CD4-positive, alpha-beta T cell treated with Interleukin-12 subunit alpha and Interleukin-12 subunit beta, for 1 hour (primary cell): ENCODE measurements at regions not wholly inside any gene's neighbourhood (a gene's known extent, or its start where the extent isn't known, plus 50 kb on each side); places are given as distances from the start of the nearest gene placed in this dataset.
"Not testable (repeated sequence)": the region's sequence is repeated elsewhere in the genome, so short reads cannot be mapped to it uniquely, and the experiment has no call there.

ENCODE experiments used
- DNase-seq: peaks from one replicate; pipeline ENCODE4 v3.0.0-alpha.2; 2020

DNA sequence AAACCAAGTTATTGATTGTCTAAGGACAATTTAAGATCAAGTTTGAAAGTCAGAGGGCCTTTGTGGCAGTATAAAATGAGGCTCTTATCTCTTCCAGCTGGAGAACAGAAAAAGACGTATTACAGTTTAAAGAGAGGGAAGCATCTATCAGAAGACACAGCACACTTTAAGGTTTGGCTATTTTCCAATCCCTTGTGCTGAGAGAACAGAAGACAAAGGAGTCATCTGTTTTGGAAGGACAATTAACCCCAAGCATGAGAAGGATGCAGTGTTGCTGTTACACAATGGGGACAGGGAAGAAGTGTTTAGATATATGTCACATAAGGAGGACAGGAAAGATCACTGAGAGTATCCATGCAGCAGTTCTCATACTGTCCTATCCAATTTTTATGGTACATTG, 1224.2 kb upstream of the SORCS1 start:
- no peak for DNase-seq

DNA sequence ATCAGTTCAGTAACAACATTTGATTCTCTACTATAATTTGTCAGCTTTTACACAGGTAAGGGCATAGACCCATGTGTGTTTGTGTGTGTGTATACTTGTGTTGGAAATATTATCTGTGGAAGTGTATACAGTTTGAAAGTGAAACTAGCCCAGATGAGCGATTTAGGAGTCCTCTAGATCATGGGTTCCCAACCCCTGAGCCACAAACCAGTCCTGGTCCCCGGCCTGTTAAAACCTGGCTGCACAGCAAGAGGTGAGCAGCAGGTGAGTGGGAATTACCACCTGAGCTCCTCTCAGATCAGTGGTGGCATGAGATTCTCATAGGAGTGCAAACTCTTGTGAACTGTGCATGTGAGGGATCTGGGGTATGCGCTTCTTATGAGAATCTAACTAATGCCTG, 1221.5 kb upstream of the SORCS1 start:
- DNase-seq, result no peak

DNA sequence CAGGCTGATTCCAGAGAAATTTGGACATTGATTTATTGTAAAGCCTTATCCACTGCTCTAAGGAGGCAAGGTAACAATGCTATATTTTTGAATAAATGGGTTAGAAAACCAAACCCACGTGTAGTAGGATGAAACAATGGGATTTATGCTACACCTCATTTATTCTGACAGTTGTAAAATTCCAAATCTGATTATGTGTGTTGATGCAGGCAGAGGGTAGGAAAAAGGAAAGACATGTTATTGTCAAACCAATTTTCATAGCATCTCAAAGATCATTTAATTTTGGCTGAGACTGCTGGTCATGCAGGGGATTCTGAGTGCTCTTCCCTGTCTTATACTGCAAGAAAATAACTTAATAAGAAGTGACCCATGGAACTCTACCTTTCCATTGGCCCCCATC, 1219.9 kb upstream of the SORCS1 start:
- no peak for DNase-seq

DNA sequence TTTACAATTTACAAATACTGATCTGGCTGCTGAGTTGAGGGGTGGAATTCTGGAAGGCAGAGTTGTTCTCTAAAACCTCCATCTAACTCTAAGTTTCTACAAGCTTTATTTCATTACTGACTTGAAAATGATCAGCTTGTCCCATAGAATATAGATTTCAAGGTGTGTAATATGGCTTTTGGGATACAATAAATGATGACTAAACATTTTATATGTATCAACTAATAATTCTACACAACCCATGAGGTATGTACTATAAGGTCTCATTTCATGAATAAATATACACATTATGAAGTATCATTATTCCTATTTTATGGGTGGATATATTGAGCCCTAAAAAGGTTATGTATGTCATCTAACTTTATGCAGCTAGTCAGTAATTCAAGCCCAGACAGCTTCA, 1214.3 kb upstream of the SORCS1 start:
- no peak for DNase-seq

DNA sequence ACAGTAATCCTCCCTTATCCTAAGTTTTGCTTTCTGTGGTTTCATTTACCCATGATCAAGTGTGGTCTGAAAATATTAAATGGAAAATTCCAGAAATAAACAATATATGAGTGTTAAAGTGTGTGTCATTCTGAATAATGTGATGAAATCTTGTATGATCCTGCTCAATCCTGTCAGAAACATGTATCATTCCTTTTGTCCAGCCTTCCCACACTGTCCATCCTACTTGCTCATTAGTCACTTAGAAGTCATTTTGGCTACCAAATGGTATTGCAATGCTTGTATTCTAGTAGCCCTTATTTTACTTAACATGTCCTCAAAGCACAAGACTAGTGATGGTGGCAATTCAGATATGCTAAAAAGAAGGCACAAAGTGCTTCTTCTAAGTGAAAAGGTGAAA, 1211.2 kb upstream of the SORCS1 start:
- DNase-seq, result no peak

DNA sequence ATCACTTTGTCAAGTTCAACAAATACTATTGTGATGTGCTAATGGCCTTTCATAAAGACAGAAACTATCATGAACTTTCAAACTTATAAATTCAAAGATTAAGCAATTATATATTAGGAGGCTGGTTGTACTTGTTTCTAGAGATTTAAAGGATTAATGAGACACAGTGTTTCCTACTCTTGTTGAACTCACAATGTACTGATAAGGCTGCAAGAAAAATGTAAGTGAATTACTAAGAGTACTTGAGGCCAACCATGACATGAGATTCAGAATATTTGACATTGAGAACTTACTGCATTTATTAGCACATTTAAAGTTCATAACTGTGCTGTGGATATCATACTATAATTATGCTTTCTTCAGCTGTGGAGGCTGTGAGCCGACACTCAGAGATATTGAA, 1210.5 kb upstream of the SORCS1 start:
- DNase-seq, result no peak

DNA sequence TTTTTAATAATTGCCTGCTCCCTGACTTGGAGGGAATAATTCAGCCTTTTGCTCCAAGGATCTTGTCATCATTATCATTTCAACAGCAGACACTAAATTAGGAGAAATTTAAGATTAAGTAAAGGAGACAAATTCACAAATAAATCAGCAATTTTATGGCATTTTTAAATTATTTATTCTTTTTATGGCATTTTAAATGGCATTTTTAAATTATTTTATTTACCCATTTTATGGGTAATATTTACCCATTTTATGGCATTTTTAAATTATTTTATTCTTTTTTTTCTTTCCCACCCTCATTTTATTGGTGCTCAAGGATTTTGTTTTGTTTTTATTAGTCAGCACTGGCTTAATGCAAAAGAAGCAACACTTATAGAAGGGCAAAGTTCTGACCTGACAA, 1201.0 kb upstream of the SORCS1 start:
- no peak for DNase-seq

DNA sequence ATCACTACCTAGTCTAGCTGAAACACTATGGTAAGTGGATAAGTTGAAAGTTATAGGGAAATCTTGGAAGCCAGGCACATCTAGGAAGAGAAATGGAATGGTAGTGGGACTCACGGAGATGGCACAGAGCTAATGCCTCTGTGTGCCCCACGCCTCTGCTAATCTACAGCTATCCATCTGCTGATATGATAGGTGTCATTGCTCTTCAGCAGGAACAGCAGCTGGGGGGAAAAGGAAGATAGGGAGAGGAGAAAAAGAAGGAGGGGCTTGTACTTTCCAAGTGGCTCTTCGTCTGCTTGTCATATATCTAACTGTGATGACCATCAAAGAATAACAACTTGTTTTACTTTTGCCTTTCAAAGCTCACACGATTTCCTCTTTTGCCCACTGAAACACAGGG, 1199.1 kb upstream of the SORCS1 start:
- no peak for DNase-seq

DNA sequence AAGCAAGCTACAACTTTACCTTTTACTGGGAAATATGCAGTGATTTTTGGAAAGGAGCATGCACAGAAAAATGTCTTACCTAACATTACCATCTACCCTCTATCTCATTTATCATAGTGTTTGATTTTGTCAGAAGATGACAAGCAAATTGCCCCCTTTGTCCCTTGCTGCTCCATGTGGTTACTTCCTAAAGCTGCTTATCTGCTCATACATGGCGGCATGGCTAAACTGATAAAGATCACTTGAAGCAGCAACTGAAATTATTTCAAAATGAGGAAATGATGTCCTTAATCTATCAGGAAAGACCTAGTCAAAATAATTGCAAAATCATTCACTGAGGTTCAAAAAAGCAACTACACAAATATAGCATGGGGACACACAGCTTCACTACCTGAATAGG, 1198.5 kb upstream of the SORCS1 start:
- no peak for DNase-seq

DNA sequence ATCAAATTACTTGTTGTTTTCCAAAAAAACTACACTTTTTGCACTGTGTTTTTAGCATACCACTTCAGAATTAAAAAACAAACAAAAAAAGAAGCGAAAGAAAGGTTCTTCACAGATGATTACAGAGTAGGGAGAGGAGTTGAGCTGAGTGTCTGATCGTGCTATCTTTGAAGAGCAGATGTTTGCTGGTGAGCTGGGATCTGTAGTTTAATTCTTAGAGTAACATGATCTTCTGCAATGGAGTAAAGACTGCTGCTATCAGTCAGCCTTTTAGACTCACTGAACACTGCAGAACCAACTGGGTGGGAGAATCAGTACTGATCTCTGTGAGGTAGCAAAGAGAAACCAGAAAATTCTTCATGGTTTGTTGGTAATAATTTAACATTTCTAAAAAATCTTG, 1197.8 kb upstream of the SORCS1 start:
- no peak for DNase-seq

DNA sequence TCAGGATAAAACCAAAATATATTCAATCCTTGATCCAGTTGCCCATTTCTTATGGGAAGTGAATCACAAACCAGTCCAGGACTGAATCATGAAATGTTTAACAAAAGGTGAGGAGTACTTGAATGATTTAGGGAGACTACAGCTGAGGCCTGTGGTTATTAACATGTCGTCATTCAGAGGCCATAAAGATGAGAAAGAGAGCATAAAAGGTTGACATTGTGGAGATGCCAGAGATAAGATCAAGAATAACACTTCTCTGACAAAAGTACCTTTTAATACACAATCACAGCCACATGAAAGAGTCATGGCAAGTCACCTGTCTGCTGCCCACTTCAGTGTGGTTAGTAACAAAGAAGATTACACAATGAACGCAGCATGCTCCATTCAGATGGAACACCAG, 1195.7 kb upstream of the SORCS1 start:
- DNase-seq, result no peak

DNA sequence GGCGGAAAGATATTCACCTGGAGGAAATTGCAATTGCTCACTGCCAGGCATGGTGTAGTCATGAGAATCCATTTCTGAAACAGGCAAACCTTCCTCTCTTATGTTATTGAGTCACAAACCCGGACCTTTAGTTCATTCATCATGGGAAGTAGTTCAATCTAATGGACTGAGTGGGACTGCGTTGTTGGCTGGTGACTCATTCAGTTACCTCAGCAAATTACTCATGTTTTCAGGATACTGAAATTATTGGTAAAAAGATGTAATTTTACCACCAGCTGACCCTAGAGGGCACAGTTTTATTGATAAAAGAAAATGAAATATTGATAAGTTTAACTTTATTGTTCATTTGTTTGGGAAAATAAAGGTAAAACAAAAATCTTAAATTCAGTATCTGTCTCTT, 1194.4 kb upstream of the SORCS1 start:
- no peak for DNase-seq

DNA sequence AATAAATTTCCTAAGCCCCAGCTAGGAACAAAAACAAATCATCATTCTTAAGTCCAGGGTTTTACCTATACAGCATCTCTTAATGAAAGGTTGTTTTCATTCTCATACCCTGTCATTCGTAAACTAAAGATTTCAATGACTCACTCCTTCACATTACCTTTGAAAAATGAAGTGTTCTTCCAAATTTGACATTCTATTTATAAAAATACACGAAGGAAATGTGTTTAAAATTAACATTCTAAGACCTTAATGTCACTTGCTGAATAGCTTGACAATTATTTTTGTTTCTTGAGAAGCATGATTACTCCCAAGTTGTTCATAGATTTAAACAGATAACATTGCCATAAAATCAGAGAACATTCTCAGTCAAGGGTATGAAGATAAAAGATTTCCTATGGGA, 1188.3 kb upstream of the SORCS1 start:
- no peak for DNase-seq

DNA sequence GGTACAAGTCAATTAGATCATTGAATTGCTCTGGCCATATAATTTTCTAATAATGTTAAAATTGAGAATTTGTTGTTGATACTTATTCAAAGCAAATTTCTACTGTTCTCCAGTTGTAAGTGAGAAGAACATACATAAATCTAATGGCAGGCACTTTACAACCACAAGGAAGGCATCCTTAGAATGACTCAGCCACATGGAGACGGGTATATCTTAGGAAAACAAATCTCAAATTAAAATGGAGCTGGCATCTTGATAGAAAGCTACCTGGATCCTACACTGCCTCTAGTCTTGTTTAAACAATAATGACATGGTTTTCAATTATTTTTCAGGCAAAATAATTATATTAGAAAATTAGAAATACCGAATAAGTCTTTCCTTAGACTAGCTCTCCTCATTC, 1183.7 kb upstream of the SORCS1 start:
- DNase-seq, result no peak

DNA sequence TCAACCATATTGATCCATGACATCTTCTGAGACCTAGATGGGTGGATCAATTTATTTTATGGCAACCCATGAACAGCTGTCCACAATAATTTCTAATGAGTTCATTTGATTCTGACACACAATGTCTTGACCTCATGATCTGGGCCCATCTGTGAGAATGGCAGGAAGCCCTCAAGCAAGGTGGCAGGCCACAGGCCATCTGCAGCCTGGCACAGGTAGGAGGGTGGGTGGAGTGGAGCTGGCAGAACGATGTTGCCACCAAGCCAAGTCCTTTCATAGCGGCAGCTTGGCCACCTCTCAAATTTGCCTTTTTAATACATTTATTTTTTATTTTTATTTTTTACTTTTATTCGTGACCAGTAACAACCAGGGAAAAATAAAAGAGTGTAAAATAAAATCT, 1181.6 kb upstream of the SORCS1 start:
- no peak for DNase-seq

DNA sequence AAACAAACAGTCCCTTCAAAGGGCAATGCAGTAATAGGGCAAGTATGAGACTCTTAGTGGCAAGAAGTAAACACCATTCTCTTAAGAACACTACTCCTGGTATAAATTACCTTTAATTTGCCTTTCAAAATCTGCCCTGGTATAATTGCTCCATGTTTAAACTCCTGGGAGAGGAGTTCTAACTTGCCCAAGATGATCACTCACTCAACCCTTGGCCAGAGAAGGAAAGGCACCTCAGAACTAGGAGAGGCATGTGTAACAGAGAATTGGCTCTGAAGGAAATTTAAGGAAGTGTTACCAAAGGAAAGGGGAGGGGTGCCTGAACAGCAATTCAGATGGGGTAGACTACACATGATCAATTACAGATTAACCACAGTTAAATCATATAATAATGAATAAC, 1173.6 kb upstream of the SORCS1 start:
- no peak for DNase-seq

DNA sequence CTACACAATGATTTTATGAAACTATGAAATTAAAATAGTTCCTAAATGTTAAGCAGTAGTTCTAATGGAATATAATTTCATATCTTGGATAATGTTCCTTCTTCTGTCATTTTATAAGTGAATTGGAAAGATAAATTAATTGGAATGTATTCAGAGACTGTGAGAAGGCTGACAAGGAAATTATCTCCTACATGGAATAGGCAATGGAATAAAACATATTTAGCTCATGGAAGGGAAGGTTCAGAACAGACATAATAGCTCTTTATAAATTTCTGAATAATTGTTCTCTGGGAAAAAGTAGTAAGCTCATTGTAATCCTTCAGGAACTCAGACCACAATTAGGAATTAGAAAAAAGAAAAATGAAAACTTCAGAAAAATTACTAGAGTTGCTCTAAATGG, 1172.3 kb upstream of the SORCS1 start:
- no peak for DNase-seq

DNA sequence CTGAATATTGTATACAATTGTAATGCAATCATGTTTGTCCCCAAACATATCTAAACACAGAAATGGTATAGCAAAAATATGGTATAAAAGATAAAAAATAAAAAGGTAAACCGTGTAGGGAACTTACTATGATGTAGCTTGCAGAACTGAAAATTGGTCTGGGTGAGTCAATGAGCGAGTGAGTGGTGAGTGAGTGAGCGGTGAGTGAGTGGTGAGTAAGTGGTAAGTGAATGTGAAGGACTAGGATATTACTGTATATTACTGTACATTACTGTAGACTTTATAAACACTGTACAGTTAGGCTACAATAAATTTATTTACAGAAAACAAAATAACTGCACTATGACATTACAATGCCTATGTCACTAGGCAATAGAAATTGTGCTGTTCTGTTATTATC, 1163.2 kb upstream of the SORCS1 start:
- DNase-seq, result no peak

DNA sequence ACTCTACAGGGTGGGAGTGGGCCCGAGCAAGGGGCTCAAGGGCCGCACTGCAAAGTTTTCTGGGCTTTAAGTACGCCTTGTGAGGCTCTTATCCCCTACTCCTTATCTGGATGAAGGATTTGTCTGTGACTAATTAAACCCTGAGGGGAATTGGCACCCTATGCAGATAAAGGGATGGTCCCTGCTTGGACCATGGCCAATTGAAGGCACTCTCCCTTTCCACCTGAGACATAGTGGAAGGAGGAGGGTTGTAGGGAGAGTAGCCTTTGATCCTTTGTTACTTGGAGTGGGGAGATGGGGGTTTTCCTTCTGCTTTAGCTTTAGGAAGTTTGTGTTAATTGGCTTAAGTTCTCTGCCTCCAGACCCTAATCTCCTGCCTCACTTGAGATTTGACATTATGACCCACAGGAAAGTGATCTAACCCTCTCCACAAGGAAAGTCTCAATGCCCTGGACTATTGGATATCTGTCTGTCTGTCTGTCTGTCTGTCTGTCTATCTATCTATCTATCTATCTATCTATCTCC, 1158.8 kb upstream of the SORCS1 start:
- no peak for DNase-seq

DNA sequence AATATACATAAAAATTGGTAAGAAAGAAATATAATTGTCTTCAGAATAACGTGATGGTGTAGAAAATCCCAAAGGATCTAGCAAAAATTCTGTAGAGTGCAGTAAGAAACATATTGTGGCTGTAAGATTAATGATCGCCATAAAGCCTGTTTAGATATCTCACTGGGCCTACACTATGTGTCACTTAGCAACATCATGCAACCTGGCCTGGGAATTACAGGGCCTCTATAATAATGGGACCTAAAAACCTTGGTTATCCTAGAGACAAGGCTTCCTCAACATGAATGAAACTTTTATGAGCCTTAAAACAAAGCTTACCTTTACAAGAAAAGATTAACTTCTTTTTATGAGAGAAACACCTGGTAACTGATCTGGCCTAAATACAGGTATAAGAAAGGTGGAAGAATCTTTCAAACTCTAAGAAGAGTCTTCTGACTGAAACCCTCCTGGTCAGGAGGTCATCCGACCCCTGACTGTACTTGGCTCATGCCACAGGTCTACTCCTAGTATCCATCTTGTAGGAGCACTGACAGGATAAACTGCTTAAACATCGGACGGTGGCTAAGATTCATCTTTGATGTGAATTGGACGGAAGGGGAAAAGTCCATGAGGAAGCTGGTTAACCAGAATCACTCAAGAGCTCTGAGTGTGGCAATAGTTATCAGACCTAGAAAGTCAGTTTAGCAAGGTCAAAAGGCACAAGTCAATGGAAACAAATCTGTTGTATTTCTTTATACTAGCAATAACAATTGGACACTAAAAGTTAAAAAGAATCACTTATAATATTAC, 1155.1 kb upstream of the SORCS1 start:
- no peak for DNase-seq

DNA sequence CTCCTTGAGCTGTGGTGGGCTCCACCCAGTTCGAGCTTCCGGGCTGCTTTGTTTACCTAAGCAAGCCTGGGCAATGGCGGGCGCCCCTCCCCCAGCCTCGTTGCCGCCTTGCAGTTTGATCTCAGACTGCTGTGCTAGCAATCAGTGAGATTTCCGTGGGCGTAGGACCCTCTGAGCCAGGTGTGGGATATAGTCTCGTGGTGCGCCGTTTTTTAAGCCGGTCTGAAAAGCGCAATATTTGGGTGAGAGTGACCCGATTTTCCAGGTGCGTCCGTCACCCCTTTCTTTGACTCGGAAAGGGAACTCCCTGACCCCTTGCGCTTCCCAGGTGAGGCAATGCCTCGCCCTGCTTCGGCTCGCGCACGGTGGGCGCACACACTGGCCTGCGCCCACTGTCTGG, 1151.1 kb upstream of the SORCS1 start:
- not testable (repeated sequence) for DNase-seq

DNA sequence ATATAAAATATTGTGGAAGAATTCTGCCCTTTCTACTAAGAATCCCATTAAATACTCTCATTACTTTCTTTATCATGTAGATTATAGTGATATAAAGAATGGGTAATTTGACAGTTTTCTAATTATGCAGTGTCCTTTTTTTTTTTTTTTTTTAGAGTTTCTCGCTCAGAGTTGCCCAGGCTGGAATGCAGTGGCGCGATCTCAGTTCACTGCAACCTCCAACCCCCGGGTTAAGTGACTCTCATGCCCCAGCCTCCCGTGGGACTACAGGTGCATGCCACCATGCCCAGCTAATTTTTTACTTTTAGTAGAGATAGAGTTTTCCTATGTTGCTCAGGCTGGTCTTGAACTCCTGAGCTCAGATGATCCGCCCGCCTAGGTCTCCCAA, 1143.4 kb upstream of the SORCS1 start:
- DNase-seq, result no peak

DNA sequence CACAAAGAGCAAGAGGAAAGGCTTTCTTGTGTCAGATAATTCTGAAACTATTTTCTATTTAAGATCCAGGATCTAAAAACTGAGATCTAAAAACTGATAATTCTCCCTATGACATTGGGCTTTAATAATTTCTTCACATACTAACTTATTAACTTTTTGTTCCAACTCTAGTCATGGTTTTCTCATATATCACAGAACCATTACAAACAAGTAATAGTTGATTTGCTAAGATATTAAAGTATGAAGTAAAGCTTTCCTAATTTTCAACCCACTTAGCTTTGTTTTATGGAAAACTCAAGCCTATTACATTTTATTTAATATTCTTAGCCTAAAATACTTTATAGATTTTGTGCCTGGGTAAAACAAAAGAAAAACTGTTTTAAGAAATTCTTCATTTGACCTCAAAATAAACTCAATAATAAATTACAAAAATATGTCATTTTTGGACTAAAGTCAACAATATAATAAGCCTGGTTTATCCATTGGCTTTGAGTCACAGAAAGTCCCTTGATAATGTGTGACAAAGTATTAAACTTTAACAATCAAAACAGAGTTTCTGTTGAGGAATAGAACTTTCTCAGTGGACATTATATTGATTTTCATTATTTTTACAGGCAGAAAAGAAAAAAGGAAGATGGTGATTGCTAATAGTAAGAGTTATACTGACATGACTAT, 1142.9 kb upstream of the SORCS1 start:
- DNase-seq, result no peak

DNA sequence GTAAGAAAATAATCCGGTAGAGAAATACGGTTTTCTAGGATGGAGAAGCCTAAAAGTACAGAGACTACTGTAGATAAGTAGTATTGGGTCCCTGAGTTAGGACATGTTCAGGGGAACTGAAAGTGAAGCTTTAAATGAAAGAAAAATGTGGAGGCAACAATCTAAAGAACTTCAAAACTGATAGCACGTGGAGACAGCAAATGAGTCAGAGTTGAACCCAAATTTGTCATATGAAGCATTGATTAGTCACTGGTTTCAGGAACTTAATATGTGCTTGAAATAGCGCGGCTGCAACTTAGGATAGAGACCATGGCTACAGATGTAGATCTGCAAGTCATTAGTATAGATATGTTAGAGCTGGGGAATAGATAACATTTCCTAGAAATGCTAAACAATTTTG, 1138.6 kb upstream of the SORCS1 start:
- no peak for DNase-seq

DNA sequence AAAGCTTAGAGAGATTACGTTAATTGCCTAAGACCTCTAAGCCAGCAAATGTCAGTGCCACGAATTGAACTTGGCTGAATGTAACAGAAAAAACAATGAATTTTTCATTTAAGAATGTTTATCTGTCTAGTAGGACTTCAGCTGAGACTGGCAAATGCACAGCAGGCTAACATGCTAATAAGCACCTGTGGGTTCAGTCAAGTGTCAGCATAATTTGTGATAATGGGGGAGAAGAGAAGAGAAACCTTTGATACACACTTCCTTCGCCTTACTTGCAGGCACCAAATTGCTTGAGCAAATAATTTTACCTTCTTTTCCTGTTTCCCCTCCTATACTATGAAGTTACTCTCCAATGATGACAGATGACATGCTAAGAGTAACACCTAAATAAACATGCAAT, 1136.5 kb upstream of the SORCS1 start:
- no peak for DNase-seq
